Mesendoderm (in vitro differentiated cells): ENCODE measurements at regions not wholly inside any gene's neighbourhood (a gene's known extent, or its start where the extent isn't known, plus 50 kb on each side); places are given as distances from the start of the nearest gene placed in this dataset.

Experiments used
- DNase-seq: peaks from one replicate; pipeline ENCODE4 v3.0.0; 2013
- H2AK5ac ChIP-seq: 2 replicates; pipeline ENCODE4 v1.6.1; 2013; ENCODE audit warnings: low read length, inconsistent platforms
- H2BK120ac ChIP-seq: 2 replicates; pipeline ENCODE4 v1.6.1; 2013; ENCODE audit warnings: low read depth, mild to moderate bottlenecking, low read length, moderate library complexity, mixed read lengths
- H2BK15ac ChIP-seq: replicated peaks from 2 replicates; pipeline ENCODE4 v1.6.1; 2013; ENCODE audit warnings: low read depth, mild to moderate bottlenecking, moderate library complexity
- H2BK5ac ChIP-seq: 2 replicates; pipeline ENCODE4 v1.6.1; 2013; ENCODE audit warnings: low read length, inconsistent platforms
- H3K18ac ChIP-seq: 2 replicates; pipeline ENCODE4 v1.6.1; 2013; ENCODE audit warnings: mild to moderate bottlenecking, low read length, mixed read lengths
- H3K23ac ChIP-seq: one replicate; pipeline ENCODE4 v1.6.1; 2013; ENCODE audit warnings: low read length
- H3K27ac ChIP-seq: 2 replicates; pipeline ENCODE4 v1.5.1; 2013; ENCODE audit warnings: low read depth, mild to moderate bottlenecking, inconsistent platforms, low read length, moderate library complexity
- H3K27me3 ChIP-seq: 2 replicates; pipeline ENCODE4 v1.6.1; 2013; ENCODE audit warnings: low read length, control low read depth, mild to moderate bottlenecking, inconsistent platforms; ENCODE audit not compliant: insufficient read depth, poor library complexity
- H3K36me3 ChIP-seq: 2 replicates; pipeline ENCODE4 v1.6.1; 2013; ENCODE audit warnings: low read length, inconsistent platforms; ENCODE audit not compliant: control insufficient read depth, insufficient read depth
- H3K4ac ChIP-seq: one replicate; pipeline ENCODE4 v1.6.1; 2013; ENCODE audit warnings: low read depth, mild to moderate bottlenecking, low read length, moderate library complexity
- H3K4me1 ChIP-seq: 2 replicates; pipeline ENCODE4 v1.6.1; 2013; ENCODE audit warnings: low read depth, low read length, inconsistent platforms; ENCODE audit not compliant: control insufficient read depth
- H3K4me2 ChIP-seq: 2 replicates; pipeline ENCODE4 v1.6.1; 2013; ENCODE audit warnings: low read length
- H3K4me3 ChIP-seq: 2 replicates; pipeline ENCODE4 v1.5.1; 2013; ENCODE audit warnings: mild to moderate bottlenecking, low read length
- H3K56ac ChIP-seq: one replicate; pipeline ENCODE4 v1.6.1; 2013; ENCODE audit warnings: low read length
- H3K79me1 ChIP-seq: 2 replicates; pipeline ENCODE4 v1.6.1; 2013; ENCODE audit warnings: low read length, inconsistent platforms
- H3K79me2 ChIP-seq: 2 replicates; pipeline ENCODE4 v1.6.1; 2013; ENCODE audit warnings: mild to moderate bottlenecking, low read length; ENCODE audit not compliant: control insufficient read depth, insufficient read depth
- H3K9ac ChIP-seq: 2 replicates; pipeline ENCODE4 v1.6.1; 2013; ENCODE audit warnings: low read length, inconsistent platforms
- H4K5ac ChIP-seq: one replicate; pipeline ENCODE4 v1.6.1; 2013; ENCODE audit warnings: low read length
- H4K8ac ChIP-seq: one replicate; pipeline ENCODE4 v1.6.1; 2013; ENCODE audit warnings: low read depth, mild to moderate bottlenecking, control low read depth, low read length, moderate library complexity
- WGBS: extraction: QIAGEN DNeasy Blood & Tissue Kit; methylation state at CpG from one replicate; pipeline ENCODE4 v1.1.7; 2013; ENCODE audit warnings: low lambda C conversion rate, missing lambda C conversion rate; ENCODE audit not compliant: insufficient coverage; ENCODE audit errors: extremely low coverage; 5-methylcytosine and 5-hydroxymethylcytosine counted together

DNA sequence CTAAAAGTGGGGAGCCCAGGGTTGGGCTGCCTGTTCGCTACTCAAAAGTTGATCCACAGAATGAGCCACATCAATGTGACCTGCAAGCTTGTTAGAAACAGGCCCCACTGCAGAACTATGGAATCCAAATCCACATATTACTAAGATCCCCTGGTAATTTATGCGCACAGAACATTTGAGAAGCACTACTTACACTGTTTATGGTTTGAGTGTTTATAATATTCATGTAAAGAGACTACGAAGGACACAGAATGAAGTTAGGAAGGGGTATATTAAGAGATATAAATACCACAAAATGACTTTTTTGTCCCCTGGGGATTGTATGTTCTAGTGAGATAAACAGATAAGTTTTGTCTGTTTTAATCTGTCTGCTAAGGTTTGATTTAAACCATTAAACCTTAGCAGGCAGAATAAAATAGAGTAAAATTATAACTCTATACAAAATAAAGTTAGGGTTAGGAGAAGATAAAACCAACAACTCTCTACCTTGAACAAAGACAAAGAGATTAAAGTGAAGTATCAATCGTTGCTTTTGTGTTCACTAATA is 666.9 kb upstream of the SOX9 start:
- no peak for DNase-seq
- no peak overlapping the region for H3K4me3 ChIP-seq
- no peak overlapping the region for H3K4me2 ChIP-seq
- H2BK120ac ChIP-seq, result no peak overlapping the region
- H2BK15ac ChIP-seq, result no peak overlapping the region
- no peak overlapping the region for H3K23ac ChIP-seq
- H3K36me3 ChIP-seq, result no peaks in the 10 kb centered on the region
- H2BK5ac ChIP-seq, result no peak overlapping the region
- no peaks in the 10 kb centered on the region for H3K79me1 ChIP-seq
- no peak overlapping the region for H4K8ac ChIP-seq
- H2AK5ac ChIP-seq, result no peak overlapping the region
- no peaks in the 10 kb centered on the region for H3K27me3 ChIP-seq
- no peak overlapping the region for H3K4ac ChIP-seq
- H3K4me1 ChIP-seq, result no peaks in the 10 kb centered on the region
- H4K5ac ChIP-seq, result no peak overlapping the region
- no peak overlapping the region for H3K9ac ChIP-seq
- no peak overlapping the region for H3K18ac ChIP-seq
- H3K79me2 ChIP-seq, result no peaks in the 10 kb centered on the region
- no CpG with 5 or more reads among the region's 4 CpGs for WGBS
- no peak overlapping the region for H3K27ac ChIP-seq
- H3K56ac ChIP-seq, result no peak overlapping the region

DNA sequence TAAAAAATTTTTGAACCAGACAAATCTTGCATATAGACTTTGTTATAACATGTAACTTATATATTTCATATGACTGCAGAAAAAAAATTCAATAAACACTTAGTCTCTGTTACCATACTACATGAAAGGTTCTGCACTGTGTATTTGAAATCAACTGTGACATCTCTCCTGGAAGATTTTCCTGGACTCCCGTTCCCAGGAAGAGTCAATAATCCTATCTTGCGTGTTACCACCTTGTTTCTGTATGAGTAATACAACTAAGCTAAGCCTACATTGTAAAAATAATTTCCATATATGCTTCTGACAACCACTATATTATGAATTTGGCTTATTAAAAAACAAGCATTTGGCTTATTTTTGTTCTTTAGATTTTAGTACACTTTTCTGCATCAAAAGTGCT is 665.6 kb upstream of the SOX9 start:
- WGBS, result no CpG with 5 or more reads among the region's 2 CpGs
- no peak overlapping the region for H3K18ac ChIP-seq
- no peak overlapping the region for H2AK5ac ChIP-seq
- H2BK120ac ChIP-seq, result no peak overlapping the region
- no peak overlapping the region for H2BK15ac ChIP-seq
- no peak overlapping the region for H3K4ac ChIP-seq
- no peaks in the 10 kb centered on the region for H3K27me3 ChIP-seq
- no peaks in the 10 kb centered on the region for H3K36me3 ChIP-seq
- no peaks in the 10 kb centered on the region for H3K79me2 ChIP-seq
- H3K23ac ChIP-seq, result no peak overlapping the region
- no peak overlapping the region for H4K8ac ChIP-seq
- no peak overlapping the region for H3K9ac ChIP-seq
- no peaks in the 10 kb centered on the region for H3K79me1 ChIP-seq
- no peak for DNase-seq
- no peak overlapping the region for H3K27ac ChIP-seq
- no peak overlapping the region for H4K5ac ChIP-seq
- no peak overlapping the region for H3K4me2 ChIP-seq
- H3K4me3 ChIP-seq, result no peak overlapping the region
- no peak overlapping the region for H2BK5ac ChIP-seq
- H3K4me1 ChIP-seq, result no peaks in the 10 kb centered on the region
- H3K56ac ChIP-seq, result no peak overlapping the region

DNA sequence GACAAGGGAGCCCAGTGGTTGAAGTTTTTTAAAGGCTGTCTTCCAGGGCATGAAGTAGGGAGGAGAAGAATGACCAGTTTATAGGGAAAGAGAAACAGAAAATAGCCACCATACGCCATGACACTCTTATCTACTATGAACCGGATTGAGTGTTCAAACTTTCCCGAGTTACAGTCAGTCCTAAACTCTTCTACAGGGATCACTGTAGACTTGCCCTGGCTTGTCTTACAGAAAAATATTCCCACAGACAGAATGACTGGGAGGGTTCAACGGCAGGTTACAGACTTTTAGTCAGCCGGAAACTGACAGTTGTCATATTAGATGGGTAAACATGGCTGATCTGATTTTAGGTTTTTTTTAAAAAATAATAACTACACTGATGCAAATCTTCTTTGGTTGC is 662.5 kb upstream of the SOX9 start:
- H3K4me1 ChIP-seq, result no peaks in the 10 kb centered on the region
- H3K4ac ChIP-seq, result no peak overlapping the region
- no peak overlapping the region for H3K27ac ChIP-seq
- no peak overlapping the region for H3K4me2 ChIP-seq
- DNase-seq, result no peak
- H4K5ac ChIP-seq, result no peak overlapping the region
- no peak overlapping the region for H2AK5ac ChIP-seq
- H3K79me2 ChIP-seq, result no peaks in the 10 kb centered on the region
- no peak overlapping the region for H2BK5ac ChIP-seq
- H3K9ac ChIP-seq, result no peak overlapping the region
- H3K79me1 ChIP-seq, result no peaks in the 10 kb centered on the region
- H4K8ac ChIP-seq, result no peak overlapping the region
- no peak overlapping the region for H3K4me3 ChIP-seq
- no peak overlapping the region for H2BK15ac ChIP-seq
- H3K18ac ChIP-seq, result no peak overlapping the region
- H3K27me3 ChIP-seq, result no peaks in the 10 kb centered on the region
- no peak overlapping the region for H3K56ac ChIP-seq
- no peak overlapping the region for H3K23ac ChIP-seq
- no peaks in the 10 kb centered on the region for H3K36me3 ChIP-seq
- no peak overlapping the region for H2BK120ac ChIP-seq
- no CpG with 5 or more reads among the region's 5 CpGs for WGBS

DNA sequence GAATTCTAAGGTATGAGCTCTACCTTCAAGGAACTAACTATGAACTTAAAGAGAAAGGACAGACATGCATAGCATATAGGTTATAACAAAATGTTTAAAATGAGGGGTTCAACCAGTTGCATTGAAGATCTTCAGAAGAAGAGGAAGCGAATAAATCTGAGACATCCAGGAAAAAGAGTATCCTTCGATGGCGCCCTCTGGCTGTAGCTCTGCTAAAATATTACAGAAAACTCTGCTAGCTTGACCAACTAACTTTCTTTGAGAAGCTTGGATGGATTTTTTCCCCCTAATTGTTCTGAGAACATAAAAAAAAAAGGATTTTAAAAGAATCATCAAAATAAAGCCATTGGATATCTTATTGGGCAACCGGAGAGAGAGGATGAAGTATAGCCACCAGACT is 659.9 kb upstream of the SOX9 start:
- peak; percentile 30 for DNase-seq
- no peak overlapping the region for H3K18ac ChIP-seq
- no peak overlapping the region for H4K5ac ChIP-seq
- H3K27ac ChIP-seq, result no peak overlapping the region
- H3K4me3 ChIP-seq, result no peak overlapping the region
- no peak overlapping the region for H2AK5ac ChIP-seq
- no peak overlapping the region for H2BK15ac ChIP-seq
- no peak overlapping the region for H4K8ac ChIP-seq
- no peak overlapping the region for H2BK5ac ChIP-seq
- no peaks in the 10 kb centered on the region for H3K4me1 ChIP-seq
- H3K4me2 ChIP-seq, result no peak overlapping the region
- H3K27me3 ChIP-seq, result no peaks in the 10 kb centered on the region
- H3K9ac ChIP-seq, result no peak overlapping the region
- no peaks in the 10 kb centered on the region for H3K79me1 ChIP-seq
- no CpG with 5 or more reads among the region's 4 CpGs for WGBS
- H2BK120ac ChIP-seq, result no peak overlapping the region
- H3K4ac ChIP-seq, result no peak overlapping the region
- no peak overlapping the region for H3K23ac ChIP-seq
- H3K56ac ChIP-seq, result no peak overlapping the region
- no peaks in the 10 kb centered on the region for H3K36me3 ChIP-seq
- H3K79me2 ChIP-seq, result no peaks in the 10 kb centered on the region

DNA sequence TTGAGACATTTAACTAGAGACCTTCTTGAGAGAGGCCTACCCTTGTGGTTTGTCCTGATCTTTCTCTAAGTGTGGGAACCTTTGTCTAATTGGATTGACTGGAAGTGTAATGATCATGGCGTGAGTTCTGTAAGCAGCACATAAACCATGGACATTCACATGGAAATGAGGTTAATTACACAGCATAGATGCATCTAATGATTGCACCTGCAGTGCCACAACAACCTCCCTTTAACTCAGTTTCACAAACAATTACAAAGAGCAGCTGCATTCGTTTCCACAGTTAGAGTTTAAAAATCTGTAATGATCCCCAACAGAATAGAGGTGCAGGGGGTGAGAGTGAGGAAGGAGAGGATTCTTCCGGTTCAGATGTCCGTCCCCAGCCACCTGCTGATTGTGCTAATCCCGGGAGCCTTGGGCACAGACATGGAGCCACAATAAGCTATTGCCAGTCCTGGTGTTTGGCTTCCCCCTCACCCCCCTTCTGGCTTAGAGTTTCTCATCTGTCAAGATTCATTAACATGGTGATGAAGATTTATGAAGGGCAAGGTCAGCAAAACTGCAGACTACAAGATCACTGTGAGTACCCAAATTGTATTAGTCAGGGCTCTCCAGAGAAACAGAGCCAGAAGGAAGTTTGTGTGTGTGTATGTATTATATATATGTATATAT is 659.2 kb upstream of the SOX9 start:
- Histone ChIP-seq H3K79me2 (no peaks in the 10 kb centered on the region), H3K27me3 (no peaks in the 10 kb centered on the region), H4K8ac (no peak overlapping the region), H3K18ac (no peak overlapping the region), H4K5ac (no peak overlapping the region), H3K79me1 (no peaks in the 10 kb centered on the region), H2BK120ac (no peak overlapping the region), H3K4me3 (no peak overlapping the region), H3K23ac (no peak overlapping the region), H2AK5ac (no peak overlapping the region), H2BK5ac (no peak overlapping the region), H3K4ac (no peak overlapping the region), H3K4me1 (no peaks in the 10 kb centered on the region), H3K56ac (no peak overlapping the region), H3K27ac (no peak overlapping the region), H3K36me3 (no peaks in the 10 kb centered on the region), H3K9ac (no peak overlapping the region), H2BK15ac (no peak overlapping the region), H3K4me2 (no peak overlapping the region)
- no peak for DNase-seq
- no CpG with 5 or more reads among the region's 5 CpGs for WGBS

DNA sequence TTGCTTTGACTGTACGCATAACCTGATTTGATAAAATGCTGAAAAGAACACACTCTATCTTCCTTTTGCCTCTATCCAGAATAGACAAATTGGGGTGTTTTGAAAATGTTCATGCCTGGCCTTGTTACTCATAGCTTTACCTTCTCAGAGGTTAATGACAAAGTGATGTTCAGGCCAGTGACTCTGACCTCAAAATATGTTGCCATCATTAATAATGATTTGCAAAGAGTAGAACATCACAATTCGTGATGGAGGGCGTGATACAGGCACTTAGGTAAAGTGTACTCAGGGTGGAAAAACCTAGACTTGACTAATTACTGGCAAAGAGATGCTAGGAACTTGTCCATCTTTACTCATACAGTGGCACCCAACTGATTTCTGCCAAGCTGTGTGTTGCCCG is 656.6 kb upstream of the SOX9 start:
- Histone ChIP-seq H4K5ac (no peak overlapping the region), H3K18ac (no peak overlapping the region), H3K79me2 (no peaks in the 10 kb centered on the region), H3K4me1 (no peaks in the 10 kb centered on the region), H2AK5ac (no peak overlapping the region), H3K56ac (no peak overlapping the region), H2BK15ac (no peak overlapping the region), H4K8ac (no peak overlapping the region), H3K4ac (no peak overlapping the region), H3K36me3 (no peaks in the 10 kb centered on the region), H3K4me2 (no peak overlapping the region), H3K23ac (no peak overlapping the region), H3K27ac (no peak overlapping the region), H2BK120ac (no peak overlapping the region), H3K27me3 (no peaks in the 10 kb centered on the region), H2BK5ac (no peak overlapping the region), H3K79me1 (no peaks in the 10 kb centered on the region), H3K9ac (no peak overlapping the region), H3K4me3 (no peak overlapping the region)
- no peak for DNase-seq
- WGBS, result no CpG with 5 or more reads among the region's 4 CpGs
